ENCODE measurements at regions not wholly inside any gene's neighbourhood (a gene's known extent, or its start where the extent isn't known, plus 50 kb on each side); places are given as distances from the start of the nearest gene placed in this dataset.

DNA sequence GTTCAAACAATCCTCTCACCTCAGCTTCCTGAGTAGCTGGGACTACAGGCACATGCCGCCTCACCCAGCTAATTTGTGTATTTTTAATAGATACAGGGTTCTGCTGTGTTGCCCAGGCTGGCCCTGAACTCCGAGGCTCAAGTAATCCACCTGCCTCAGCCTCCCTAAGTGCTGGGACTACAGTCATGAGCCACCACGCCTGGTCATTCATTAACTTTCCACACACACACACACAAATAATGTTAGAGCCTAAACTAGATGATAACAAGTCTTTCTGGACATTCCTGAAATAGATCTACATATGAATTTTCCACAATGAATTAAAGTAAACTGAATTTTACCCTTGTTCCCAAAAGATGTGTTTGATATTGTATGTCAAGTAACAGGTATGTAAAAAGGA lies 776.0 kb downstream of the GALC start:
- no peak for DNase-seq

DNA sequence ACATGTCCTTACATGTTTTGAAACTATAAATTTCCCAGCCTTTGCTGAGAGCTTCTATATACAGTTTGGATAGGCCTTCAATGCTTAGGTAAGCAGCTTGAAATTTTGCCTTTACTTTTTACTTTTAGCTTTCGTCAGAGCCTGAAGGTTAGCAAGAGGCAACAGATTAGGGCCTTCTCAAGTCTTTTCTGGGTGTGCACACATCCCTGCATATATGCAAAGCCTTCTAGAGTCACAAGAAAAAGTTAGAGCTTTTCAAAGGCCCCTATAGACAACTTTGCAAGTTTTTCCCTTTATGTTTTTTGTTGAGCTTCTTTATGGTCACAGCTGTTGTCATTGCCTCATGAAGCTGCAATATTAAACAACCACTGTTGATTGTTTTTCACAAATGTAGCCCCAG lies 778.4 kb downstream of the GALC start:
- no peak for DNase-seq

DNA sequence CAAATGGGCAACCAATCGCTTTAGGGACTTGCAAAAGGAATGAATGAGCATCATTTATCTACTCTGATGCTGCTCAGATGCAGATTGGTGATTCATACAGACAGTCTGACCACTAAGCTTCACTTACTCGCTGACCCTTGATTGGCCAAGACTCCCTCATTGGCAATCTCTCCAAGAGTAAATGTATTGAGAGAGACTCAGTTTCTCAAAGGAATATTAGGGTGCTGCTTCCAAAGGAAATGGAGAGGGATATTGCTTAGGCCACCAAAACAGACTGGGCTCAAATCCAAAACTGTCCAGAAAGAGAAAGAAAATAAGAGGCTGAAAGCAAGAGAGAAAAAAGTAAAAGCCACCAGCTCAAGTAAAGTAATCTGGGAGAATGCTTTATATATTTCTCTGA lies 785.2 kb downstream of the GALC start:
- DNase-seq = no peak

DNA sequence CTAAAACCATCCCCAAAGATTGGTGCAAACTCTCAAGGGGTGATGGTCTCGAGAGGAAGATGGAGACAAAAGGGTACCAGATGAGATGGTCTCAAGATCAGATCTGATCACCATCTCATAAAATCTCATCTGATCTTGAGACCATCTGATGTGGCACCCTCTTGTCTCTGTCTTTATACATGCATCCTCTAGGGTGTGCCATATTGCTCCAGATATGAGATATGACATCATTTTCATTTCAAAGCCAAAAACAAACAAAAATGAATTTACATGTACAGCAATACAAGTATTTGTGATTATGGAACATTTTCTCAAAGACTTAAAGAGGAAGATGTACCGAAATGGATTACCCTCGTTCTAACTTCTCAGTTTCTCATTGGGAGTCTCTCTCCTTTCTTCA lies 787.2 kb downstream of the GALC start:
- no peak for DNase-seq

DNA sequence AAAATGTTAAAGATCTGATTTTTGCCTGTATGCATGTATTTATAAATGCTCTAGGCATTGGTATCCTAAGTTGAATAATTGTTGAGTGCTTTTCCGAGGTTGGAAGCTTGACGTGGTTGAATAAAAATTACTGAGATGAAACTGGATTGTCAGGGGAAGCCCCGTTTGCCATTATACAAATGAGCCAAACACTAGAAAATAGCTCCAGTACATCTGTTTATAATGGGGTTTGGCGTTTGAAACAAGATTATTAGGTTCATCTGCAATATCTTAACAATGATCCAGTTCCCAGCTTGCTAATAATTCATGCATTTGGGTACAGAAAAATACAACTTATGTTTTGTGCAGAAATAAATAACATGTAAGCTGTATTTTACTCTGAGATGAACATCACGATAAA lies 789.6 kb downstream of the GALC start:
- no peak for DNase-seq

DNA sequence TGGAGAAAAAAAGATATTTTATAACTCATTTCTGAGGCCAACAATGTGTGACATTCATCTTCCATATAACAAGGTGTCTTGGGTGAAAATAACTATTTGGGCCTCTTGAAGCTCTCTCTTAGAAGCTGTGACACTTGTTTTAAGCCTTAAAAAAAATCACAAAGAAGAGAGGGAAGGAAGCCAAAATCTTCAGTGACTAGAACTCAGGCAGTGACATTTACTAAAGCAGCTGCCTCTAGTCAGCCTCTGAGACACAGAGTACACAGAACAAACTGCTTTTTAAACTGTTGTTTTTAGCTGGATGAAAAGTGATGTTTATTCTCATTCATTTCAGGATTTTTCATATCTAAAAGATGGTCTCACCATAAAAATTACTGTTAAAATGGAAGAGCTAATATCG lies 793.6 kb downstream of the GALC start:
- no peak for DNase-seq

DNA sequence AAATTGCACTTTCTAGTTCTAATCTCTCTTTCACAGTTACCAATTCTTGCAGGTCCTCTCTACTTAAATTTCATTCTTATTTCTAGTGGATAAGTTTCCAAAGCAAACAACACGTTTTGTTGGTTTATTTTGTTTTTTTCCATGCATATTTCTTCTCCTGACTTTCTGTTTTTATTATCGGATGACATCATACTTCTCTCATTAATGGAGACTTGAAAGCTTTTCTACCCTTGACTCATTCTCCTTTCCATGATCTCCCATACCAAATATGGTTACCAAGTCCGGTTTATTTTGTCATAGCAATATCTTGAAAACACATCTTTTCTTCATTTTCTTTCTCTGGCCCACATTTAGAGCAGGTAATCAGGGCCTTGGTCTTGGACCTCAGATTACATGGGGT lies 796.5 kb downstream of the GALC start:
- no peak for DNase-seq

DNA sequence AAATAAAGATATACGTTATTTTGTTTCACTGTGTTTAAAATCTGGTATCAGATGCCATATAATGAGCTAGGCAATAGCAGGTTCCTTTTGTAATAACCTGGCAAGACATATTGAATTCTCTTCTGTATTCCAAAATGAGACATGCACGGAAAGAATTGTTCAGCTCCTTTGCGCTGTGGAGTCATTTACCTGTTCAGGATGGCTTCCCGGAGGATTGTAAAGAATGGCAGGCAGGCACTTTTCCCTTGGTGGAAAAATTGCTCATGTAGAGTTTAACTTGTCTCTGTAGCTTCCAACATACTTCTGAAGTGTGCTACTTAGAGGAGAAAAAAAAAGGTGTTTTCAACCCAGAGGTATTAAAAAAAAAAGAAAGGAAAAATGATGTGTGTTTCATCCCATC lies 805.2 kb downstream of the GALC start:
- DNase-seq = no peak

DNA sequence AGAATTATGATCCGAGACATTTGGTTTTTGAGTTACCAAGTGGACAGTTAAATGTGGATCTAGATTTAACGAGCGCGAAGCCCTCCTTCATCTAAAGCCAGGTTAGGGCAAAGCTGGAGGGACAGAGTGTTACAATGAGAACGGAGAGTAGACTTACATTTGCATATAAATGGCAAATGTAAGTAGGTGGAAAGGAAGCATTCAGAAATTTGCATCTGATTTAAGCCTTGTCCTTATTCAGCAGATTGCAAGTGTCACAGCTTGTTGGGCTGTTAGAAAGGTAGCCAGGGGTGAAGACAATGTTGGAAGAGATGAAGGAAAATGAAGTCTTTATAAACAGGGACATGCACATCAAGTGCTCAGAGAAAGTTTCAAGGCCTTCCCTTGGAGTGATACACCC lies 806.2 kb downstream of the GALC start:
- DNase-seq = no peak

DNA sequence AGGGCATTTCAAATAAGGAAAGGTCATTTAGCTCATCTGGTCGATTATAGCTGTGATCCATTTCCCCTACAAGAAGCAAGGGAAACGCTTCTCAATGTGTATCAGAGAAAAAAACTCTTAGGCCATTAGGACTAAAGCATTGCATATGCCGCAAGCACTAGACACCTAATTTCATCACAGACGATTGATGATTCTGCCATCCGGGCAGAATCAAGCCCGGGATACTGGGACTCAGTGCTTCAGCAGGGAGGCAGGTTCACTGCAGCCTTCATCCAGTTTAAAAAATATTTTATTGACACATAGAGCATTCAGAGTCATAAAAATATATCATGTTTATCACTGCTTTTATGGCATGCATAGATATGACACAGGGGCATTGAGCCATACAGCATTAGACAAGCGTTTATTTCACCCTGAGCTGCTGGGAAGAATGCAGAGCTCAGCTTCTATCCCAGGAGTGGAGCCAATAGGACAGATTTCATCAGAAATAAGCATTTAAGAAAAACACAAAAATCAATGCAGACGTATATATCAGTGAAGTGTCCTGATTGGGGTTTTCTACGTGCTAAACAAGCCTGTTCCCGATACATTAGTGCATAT lies 806.9 kb downstream of the GALC start:
- DNase-seq = no peak

DNA sequence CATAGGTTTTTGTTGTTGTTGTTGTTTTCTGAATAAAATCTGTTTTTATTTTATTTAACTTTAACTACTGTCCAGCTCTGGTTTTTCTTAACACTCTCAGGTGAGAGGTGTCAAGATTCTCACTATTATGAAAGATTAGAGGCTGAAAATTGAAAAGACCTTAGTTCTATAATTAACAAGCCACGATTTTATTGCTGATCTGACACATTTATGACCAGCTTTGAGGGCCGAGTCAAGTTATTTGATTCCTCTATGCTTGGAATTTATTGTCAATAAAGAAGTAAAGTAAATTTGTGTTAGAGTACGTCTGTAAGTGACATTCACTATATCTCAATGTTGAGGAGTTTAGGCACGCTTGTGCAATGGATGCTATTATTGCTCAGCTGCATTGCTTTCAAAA lies 808.8 kb downstream of the GALC start:
- DNase-seq = no peak

DNA sequence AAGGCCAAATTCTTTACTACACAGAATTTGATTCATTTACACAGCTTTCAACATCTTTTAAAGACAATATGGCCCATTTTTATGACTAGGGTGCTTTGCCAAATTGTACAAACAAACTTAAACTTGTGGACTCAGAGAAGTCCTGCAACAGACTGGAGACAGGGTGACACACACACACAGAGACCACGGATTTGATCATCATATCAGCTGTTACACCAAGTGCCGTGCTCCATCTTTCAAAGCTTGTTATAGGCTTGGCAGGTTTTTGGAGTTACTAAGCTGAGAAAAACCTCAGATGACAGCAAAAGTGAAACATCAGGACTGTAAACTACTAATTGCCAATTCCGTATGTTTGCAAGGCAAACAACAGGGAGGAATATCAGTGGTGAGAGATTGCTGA lies 811.7 kb downstream of the GALC start:
- no peak for DNase-seq

DNA sequence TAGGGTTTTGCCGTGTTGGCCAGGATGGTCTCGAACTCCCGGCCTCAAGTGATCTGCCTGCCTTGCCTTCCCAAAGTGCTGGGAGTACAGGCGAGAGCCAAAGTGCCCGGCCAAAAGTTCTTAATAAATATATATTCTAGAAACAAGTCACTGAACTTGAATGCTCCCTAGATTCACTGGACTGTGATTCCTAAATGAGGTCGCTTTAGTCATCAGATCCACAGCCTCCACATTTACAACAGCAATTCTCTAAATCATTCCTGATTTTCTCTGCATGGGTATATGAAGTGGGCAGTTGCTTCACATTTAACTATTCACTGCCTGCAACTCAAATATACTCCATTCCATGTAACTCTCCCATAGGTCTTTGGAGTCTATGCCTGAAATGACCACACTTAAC lies 813.0 kb downstream of the GALC start:
- DNase-seq = no peak

DNA sequence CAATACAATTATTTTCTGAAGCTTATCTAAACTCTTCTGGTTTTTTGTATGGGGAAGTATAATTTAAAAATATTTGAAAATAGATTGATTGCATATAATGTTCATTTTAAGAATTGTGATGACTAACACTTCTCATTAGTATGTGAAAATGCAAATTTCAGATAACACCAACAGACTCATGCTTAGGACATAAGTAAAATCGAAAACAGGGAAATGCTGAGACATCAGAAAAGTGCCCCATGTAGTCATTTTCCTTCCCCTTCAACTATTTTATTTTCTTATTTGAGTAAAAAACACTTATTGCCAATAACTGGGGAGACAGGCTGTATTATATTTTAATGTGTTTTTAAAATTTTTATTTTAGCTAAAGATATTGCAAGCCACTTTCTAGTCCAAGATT lies 814.7 kb downstream of the GALC start:
- DNase-seq = no peak

DNA sequence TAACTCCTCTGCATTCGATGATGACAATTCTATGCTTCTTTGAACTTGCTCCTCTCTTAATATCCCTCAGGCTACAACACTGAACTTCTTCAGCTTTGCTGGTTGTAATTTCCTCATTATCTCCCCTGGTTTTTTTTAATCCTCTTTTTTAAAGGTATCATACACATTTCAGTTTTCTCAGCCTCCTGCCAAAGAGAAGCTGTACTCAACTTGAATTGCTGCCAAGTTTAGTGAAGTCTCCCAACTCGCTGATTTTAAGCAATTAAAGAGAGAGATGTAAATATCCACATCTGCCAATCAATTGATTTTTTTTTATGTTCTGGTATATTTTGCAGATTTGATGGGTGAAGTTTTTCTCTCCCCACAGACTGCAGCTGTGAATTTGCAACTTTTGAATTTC lies 817.8 kb downstream of the GALC start:
- no peak for DNase-seq

DNA sequence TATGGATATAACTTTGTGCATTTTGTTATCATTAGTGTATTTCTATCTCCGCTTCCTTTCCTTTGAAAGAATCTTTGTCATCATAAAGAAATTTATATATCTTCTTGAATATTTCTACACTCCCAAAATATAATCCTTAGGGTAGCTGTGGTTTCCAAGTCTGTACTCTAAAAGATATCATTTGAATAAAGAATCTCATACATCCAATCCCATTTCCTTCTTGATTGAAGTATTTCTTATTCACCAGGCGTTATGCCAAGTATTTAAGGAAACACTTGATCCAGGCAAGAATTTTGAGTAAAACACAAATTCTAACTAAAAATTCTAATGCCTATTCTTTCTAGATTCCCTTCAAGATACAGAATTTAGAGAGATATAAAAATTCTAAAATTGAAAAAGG lies 821.8 kb downstream of the GALC start:
- DNase-seq = no peak

DNA sequence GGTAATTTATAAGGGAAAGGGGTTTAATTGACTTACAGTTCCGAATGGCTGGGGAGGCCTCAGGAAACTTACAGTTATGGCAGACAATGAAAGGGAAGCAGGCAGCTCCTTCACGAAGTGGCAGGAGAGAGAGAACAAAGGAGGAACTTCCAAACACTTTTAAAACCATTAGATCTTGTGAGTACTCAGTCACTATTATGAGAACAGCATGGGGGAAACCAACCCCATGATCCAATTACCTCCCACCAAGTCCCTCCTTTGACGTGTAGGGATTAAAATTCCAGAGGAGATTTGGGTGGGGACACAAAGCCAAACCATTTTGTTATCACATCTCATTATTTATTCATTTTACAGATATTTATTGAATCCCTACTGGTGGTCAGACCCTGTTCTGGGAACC lies 822.8 kb downstream of the GALC start:
- no peak for DNase-seq

DNA sequence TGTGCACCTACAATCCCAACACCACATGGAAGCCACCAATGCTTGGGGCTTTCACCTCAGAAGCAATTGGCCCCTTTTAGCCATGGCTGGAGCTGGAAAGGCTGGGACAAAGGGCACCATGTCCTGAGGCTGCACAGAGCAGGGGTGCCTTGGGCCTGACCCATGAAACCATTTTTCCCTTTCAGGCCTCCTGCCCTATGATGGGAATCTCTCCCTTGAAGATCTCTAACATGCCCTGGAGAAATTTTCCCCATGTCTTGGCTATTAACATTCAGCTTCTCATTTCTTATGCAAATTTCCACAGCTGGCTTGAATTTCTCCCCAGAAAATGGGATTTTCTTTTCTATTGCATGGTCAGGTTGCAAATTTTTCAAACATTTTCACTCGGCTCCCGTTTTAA lies 823.6 kb downstream of the GALC start:
- no peak for DNase-seq

DNA sequence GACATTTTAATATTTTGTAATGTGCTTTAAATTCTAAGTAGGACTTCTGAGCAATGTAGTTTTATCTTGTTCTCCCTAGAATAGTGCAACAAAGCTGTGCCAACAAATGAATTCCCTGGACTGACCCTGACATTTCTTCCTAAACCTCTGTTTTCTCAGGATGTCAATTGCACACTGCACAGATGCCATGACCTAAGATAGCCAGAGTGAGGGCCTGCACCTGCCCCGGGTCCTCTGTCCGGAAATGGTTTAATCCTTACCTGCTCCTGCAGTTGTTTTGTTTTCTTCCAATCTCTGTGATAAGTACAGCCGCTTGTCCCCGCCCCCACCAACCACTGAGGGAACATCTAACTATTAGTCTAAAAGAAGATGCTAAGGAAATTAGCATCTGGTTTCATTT lies 831.5 kb downstream of the GALC start:
- DNase-seq = no peak

DNA sequence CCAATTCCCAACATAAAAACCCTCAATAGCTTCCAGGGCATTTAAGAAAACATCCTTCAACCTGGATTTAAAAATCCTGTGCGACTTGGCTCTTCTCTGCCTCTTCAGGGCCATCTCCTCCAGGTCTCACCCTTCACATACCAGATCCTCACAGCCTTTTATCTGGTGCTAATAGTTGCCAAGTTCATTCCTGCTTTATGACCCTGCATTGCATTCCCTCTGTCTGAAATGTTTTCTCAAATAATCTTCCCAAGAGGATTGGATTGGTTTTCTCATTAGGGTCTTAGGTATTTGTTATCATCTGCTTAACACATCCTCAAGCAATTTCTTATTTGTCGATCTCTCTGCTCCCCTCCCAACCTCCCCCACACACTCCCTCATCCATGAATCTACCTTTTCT lies 832.0 kb downstream of the GALC start:
- no peak for DNase-seq

DNA sequence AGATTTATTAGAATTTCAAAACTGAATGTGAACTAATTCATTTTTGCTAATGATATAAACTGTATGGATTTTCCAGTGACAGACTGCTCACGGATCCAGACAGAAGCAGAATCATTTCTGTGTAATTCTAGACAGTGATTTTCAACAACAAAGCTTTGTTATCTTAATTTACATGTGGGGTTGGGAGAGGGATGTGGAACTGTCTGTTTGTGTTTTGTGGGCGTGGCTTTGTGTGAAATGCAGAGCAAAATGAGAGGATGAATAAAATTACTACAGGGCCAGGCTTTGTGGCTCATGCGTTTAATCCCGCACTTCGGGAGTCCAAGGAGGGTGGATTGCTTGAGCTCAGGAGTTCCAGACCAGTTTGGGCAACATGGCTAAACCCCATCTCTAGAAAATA lies 834.7 kb downstream of the GALC start:
- no peak for DNase-seq

DNA sequence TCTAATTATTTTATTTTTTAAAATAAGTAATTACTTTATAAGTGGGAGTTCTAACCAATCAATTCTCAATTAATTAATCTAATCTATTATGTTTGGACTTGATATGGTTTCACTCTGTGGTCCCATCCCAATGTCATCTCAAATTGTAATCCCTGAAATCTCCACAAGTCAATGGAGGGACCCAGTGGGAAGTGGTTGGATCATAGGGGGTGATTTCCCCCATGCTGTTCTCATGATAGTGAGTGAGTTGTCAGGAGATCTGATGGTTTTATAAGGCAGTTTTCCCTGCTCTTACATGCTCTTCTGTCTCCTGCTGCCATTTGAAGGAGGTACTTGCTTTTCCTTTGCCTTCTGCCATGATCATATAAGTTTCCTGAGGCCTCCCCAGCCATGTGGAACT lies 836.1 kb downstream of the GALC start:
- no peak for DNase-seq

DNA sequence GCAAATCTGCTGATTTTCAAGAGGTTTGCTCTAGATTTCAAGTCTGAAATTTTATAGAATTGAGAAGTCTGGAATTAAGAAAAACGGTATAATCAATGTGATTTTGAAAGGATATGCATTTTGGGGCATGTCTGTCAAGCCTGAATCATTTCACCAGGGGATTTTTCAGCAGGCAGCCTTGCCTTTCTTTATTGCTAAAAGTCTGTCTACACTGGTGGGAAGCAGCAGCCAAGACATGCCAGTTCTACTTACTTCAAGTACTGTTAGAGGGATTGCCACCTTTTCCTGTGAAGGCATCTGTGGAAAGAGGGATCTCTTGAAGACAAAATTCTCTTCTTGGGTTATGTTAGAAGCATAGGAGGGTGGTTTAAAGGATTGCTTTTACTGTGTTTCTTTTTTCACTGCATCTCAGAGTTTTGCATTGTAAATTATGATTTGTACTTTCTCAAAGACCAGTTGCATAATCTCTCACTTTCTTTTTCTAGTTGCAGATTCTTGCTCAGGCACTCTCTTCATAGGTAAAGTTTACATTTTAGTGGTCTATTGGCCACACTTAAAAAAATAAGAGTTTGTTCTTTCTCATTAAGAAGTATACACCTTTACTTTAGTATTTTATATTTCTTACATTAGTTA lies 837.0 kb downstream of the GALC start:
- no peak for DNase-seq

DNA sequence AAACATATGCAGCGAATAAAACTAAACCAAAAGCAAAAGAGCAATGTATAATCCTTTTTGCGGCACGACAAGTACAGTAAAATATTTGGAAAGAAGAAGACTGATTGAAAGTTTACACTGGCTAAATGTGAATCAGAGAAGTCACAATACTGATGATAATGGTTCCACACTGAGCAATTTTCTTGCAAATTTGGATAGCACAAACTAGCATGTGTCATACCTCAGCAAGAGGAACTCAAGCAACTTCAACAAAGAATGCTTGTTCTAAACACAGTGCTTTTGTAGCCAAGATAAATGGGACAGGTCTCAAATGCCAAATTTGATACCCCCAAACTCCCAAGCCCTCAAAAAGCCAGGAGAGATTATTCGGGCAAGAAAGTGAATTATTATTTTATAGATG lies 839.1 kb downstream of the GALC start:
- no peak for DNase-seq

DNA sequence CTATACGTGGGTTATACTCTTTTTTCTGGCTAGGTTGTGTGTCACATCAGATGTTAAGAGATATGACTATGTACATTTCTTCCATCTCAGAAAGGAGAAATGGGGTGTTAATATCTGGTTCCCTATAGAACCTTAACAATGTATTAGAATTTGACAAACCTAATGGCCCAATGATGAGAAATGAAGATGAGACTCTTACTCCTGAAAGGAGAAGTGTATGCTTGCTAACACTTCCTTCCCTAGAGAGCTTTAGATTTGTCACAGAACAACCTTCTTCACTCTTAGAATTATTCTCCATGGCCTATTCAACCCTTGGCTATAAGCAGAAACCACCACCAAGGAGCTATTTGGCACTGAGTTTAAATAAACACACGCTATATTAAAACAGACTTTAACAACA lies 839.6 kb downstream of the GALC start:
- no peak for DNase-seq

DNA sequence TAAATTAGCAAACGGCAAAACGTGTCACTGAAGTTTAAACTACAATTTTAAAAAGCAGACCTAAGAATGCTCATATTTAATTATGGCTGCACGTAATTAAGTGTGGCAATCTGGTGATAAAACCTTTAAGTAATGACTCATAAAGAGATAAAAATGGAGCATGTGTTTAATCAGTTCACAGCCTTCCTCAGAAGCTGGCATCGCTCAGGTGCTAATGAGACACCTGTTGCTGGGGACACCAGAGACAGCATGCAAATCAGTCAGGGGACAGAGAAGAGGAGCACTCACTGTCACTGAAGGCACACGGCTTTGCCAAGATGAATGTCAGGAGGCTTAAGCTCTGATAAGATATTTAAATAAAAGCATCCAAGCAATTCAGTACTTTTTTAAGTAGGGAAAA lies 840.3 kb downstream of the GALC start:
- DNase-seq = no peak
